ENCODE measurements at regions not wholly inside any gene's neighbourhood (a gene's known extent, or its start where the extent isn't known, plus 50 kb on each side); places are given as distances from the start of the nearest gene placed in this dataset.
"Not testable (repeated sequence)": the region's sequence is repeated elsewhere in the genome, so short reads cannot be mapped to it uniquely, and the experiment has no call there.

DNA sequence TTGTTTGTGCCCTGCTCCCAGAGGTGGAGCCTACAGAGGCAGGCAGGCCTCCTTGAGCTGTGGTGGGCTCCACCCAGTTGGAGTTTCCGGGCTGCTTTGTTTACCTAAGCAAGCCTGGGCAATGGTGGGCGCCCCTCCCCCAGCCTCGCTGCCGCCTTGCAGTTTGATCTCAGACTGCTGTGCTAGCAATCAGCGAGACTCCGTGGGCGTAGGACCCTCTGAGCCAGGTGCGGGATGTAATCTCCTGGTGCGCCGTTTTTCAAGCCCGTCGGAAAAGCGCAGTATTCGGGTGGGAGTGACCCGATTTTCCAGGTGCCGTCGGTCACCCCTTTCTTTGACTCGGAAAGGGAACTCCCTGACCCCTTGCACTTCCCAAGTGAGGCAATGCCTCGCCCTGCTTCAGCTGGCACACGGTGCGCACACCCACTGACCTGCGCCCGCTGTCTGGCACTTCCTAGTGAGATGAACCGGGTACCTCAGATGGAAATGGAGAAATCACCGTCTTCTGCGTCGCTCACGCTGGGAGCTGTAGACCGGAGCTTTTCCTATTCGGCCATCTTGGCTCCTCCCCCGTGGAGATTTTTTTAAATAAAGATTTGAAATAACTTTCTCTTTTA, 189.2 kb upstream of the WSB1 start:
- H3K27me3 Mint-ChIP-seq (ENCODE audit: low read depth); H3K4me3 Mint-ChIP-seq; H3K36me3 Mint-ChIP-seq (ENCODE audit: low read depth); H3K9me3 Mint-ChIP-seq; H3K27ac Mint-ChIP-seq; H3K4me1 Mint-ChIP-seq (ENCODE audit: low read depth): not testable (repeated sequence)

DNA sequence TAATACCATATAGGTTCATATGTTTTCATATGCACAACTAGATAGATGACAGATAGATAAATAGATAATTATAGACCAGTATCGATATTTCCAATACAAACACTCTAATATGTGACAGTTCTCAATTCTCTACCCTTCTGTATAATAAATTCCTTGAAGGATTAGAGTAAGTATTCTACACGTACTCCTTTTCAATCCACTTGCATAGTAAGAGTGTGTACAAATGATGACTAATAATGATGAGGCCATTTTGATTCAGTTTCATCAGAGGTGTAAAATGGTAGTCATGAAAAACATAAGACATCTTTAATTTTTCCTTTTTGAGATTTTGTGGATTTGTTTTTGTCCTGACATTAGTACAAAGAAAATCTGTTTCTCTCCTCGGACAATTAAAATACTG, 188.3 kb upstream of the WSB1 start:
- H3K27me3 Mint-ChIP-seq (ENCODE audit: low read depth), result no peaks in the 10 kb centered on the region
- H3K4me3 Mint-ChIP-seq, result no peak overlapping the region
- no peaks in the 10 kb centered on the region for H3K9me3 Mint-ChIP-seq
- no peaks in the 10 kb centered on the region for H3K36me3 Mint-ChIP-seq (ENCODE audit: low read depth)
- H3K4me1 Mint-ChIP-seq (ENCODE audit: low read depth), result no peaks in the 10 kb centered on the region
- H3K27ac Mint-ChIP-seq, result no peak overlapping the region

DNA sequence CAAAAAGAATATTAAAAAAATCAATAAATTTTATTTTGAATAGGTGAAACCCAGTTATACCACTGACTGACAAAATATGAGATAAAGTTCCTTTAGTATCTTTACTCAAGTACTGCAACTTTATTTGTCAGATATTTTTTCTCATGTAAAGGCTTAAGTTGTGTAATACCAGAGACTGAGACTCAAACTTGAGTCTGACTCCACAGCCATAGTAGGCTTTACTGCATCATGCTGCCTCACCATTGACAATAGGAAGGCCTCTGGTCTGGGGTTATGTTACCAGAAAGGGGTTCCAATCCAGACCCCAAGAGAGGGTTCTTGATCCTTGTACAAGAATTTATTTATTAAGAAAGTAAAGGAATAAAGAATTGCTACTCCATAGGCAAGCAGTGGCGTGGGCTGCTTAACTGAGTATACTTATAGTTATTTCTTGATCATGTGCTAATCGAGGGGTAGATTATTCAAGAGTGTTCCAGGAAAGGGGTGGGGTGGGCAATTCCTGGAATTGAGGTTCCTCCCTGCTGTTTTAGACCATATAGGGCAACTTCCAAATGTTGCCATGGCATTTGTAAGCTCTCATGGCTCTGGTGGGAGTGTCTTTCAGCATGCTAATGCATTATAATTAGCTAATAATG, 187.4 kb upstream of the WSB1 start:
- H3K27ac Mint-ChIP-seq, result no peak overlapping the region
- no peaks in the 10 kb centered on the region for H3K4me1 Mint-ChIP-seq (ENCODE audit: low read depth)
- H3K27me3 Mint-ChIP-seq (ENCODE audit: low read depth), result no peaks in the 10 kb centered on the region
- H3K9me3 Mint-ChIP-seq, result no peaks in the 10 kb centered on the region
- no peaks in the 10 kb centered on the region for H3K36me3 Mint-ChIP-seq (ENCODE audit: low read depth)
- no peak overlapping the region for H3K4me3 Mint-ChIP-seq

DNA sequence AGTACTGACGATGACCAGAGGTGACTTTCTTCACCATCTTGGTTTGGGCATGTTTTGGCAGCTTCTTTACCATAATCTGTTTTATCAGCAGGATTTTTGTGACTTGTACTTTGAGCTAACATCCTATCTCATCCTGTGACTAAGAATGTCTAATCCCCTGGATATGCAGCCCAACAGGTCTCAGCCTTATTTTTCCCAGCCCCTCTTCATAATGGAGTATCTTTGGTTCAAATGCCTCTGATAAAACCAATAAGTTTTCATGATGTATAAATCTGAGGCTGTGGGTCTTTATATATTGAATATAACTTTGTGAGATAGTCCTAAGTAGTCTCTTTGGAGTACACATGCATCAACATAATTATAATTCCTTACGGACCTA, 186.9 kb upstream of the WSB1 start:
- Mint-ChIP-seq H3K36me3 (ENCODE audit: low read depth) (no peaks in the 10 kb centered on the region), H3K9me3 (no peaks in the 10 kb centered on the region), H3K4me1 (ENCODE audit: low read depth) (no peaks in the 10 kb centered on the region), H3K27me3 (ENCODE audit: low read depth) (no peaks in the 10 kb centered on the region), H3K27ac (no peak overlapping the region), H3K4me3 (no peak overlapping the region)

DNA sequence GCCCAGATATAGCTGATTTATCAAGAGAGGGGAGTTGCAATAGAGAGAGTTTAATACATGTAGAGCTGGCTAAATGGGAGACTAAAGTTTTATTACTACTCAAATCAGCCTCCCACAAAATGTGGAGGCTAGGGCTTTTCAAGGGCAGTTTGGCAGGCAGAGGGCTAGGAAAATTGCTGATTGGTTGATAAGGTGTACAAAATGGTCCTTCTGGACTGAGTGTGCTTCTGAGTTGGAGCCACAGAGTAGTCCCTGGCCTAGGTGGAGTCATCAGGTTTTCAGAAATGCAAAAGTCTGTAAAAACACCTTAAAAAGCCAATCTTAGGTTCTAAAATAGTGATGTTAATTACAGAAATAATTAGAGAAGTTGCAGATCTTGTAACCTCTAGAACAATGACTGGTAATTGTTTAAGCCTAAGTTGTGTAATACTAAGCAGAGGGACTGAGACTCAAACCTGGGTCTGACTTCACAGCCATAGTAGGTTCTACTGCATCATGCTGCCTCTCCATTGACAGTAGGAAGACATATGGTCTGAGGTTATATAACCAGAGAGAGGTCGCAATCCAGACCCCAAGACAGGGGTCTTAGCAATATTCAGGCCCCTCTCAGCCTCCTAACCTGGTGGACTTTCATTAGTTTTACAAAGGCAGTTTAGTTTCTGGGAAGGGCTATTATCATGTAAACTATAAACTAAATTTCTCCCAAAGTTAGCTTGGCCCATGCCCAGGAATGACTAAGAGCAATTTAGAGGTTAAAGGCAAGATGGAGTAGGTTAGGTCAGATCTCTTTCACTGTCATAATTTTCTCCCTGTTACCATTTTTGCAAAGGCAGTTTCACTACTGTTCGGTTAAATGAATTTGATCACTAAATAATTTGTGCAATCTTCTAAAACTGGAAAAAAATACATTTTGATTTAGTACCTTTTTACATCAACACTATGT, 186.3 kb upstream of the WSB1 start:
- not testable (repeated sequence) for H3K4me3 Mint-ChIP-seq

DNA sequence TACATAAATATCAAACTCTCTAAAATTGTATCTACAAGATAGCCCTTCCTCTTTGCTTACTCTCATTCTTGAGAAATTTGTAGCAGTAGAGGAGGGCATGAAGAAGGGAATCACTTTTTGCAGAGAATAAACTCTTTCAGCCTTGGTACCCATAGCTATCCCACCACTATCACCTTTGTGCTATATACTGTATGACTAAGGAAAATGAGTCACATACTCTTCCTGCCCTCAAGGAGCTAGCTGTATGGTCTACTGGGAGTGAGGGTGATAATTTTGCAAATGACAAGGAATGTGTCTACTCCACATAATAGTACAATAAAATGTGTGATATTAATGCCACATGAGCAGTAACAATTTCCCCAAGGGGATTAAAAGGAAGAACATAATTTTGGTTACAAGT, 184.6 kb upstream of the WSB1 start:
- no peaks in the 10 kb centered on the region for H3K4me1 Mint-ChIP-seq (ENCODE audit: low read depth)
- H3K27me3 Mint-ChIP-seq (ENCODE audit: low read depth), result no peaks in the 10 kb centered on the region
- no peak overlapping the region for H3K4me3 Mint-ChIP-seq
- no peaks in the 10 kb centered on the region for H3K36me3 Mint-ChIP-seq (ENCODE audit: low read depth)
- H3K9me3 Mint-ChIP-seq, result no peaks in the 10 kb centered on the region
- no peak overlapping the region for H3K27ac Mint-ChIP-seq

More for the DNA sequence above, 186.3 kb upstream of the WSB1 start:
- H3K9me3 Mint-ChIP-seq; H3K36me3 Mint-ChIP-seq (ENCODE audit: low read depth); H3K27me3 Mint-ChIP-seq (ENCODE audit: low read depth); H3K27ac Mint-ChIP-seq; H3K4me1 Mint-ChIP-seq (ENCODE audit: low read depth): not testable (repeated sequence)

DNA sequence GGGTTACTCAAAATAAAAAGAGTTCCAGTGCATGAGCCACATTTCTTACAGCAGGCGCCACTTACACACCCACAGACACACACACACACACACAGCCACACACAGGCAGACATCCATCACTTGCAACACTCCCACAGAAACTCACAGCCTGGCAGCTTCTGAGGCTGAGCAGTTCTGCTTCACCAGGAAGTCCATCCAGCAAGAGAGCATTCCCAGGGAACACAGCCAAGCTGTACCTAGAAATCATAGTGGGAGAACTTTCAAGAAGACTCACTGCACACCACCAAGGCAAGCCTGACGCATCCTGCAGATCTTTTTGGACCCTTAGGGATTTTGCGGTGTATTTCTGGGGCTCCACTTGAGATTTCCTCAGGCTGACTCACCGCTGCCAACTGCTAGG, 140.9 kb upstream of the WSB1 start:
- no peak overlapping the region for H3K27ac Mint-ChIP-seq
- no peak overlapping the region for H3K4me3 Mint-ChIP-seq
- H3K36me3 Mint-ChIP-seq (ENCODE audit: low read depth), result no peaks in the 10 kb centered on the region
- no peaks in the 10 kb centered on the region for H3K9me3 Mint-ChIP-seq
- no peaks in the 10 kb centered on the region for H3K27me3 Mint-ChIP-seq (ENCODE audit: low read depth)
- H3K4me1 Mint-ChIP-seq (ENCODE audit: low read depth), result no peaks in the 10 kb centered on the region

DNA sequence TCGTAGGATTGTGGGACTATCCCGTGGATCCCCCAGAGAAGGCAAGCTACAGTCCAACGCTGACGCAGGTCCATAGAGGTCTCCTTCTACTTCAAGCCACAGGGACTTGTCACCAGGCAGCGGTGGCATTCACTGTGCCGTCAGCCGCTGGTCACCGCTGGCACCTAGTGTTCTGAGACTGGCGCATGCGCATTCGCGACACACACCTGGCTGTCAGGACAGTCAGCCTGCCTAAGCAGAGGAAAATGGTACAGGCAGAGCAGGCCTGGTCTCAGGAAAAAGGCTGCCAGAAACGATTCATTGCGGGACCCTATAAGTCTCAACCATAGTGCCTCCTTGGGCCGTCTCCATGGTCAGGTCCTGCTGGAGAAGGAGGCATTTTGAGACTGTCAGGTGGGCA, 138.0 kb upstream of the WSB1 start:
- H3K4me3 Mint-ChIP-seq, result no peak overlapping the region
- no peak overlapping the region for H3K27ac Mint-ChIP-seq
- no peaks in the 10 kb centered on the region for H3K27me3 Mint-ChIP-seq (ENCODE audit: low read depth)
- H3K36me3 Mint-ChIP-seq (ENCODE audit: low read depth), result no peaks in the 10 kb centered on the region
- no peaks in the 10 kb centered on the region for H3K4me1 Mint-ChIP-seq (ENCODE audit: low read depth)
- H3K9me3 Mint-ChIP-seq, result no peaks in the 10 kb centered on the region

DNA sequence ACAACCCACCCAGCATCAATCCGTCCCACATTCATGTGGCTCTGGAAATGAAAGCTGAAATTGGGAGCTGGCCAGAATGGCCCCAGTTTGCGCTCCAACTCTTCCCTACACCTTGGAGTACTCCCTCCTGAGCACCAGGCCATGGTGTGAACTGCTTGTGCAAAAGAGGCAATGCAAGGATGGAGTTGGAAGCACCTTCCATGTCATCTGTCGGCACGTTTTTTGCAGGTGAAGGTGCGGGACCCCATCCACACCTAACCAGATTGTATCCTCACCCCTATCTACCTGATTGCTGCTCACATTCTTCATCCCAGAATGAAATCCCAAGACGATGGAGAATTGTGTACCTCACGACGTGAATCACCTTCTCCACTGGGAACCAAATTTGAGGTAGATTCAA, 136.6 kb upstream of the WSB1 start:
- Mint-ChIP-seq H3K4me1 (ENCODE audit: low read depth) (no peaks in the 10 kb centered on the region), H3K27ac (no peak overlapping the region), H3K27me3 (ENCODE audit: low read depth) (no peaks in the 10 kb centered on the region), H3K4me3 (no peak overlapping the region), H3K36me3 (ENCODE audit: low read depth) (no peaks in the 10 kb centered on the region), H3K9me3 (no peaks in the 10 kb centered on the region)

DNA sequence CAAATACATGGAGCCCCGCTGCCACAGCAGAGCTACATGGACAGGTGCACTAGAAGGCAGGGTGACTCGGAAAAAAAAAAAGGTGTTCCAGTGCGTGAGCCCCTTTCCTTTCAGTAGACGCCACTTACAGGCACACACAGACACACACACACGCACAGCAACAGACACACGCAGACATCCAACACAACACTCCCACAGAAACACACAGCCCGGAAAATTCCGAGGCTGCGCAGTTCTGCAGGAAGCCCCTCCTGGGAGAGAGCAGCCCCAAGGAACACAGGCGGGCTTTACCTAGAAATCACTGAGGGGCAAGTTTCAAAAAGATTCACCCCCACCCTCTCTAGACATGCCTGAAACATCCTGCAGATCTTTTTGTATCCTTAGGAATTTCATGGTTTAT, 136.0 kb upstream of the WSB1 start:
- H3K36me3 Mint-ChIP-seq (ENCODE audit: low read depth), result no peaks in the 10 kb centered on the region
- no peak overlapping the region for H3K4me3 Mint-ChIP-seq
- no peak overlapping the region for H3K27ac Mint-ChIP-seq
- no peaks in the 10 kb centered on the region for H3K27me3 Mint-ChIP-seq (ENCODE audit: low read depth)
- no peaks in the 10 kb centered on the region for H3K4me1 Mint-ChIP-seq (ENCODE audit: low read depth)
- no peaks in the 10 kb centered on the region for H3K9me3 Mint-ChIP-seq

DNA sequence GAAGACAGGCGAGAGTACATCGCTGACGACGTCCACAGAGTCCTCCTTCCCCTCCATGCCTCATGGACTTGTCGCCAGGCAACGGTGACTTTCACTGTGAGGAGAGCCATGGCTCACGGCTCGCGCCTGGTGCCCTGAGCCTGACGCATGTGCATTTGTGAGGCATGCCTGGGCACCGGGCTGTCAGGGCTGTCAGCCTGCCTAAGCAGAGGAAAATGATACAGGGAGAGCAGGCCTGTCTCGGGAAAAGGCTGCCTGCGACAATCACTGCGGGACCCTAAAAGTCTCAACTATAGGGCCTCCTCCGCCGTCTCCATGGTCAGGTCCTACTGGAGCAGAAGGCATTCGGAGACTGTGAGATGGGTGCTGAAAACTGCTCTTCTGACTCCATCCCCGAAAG, 135.5 kb upstream of the WSB1 start:
- Mint-ChIP-seq H3K27me3 (ENCODE audit: low read depth) (no peaks in the 10 kb centered on the region), H3K27ac (no peak overlapping the region), H3K9me3 (no peaks in the 10 kb centered on the region), H3K4me3 (no peak overlapping the region), H3K4me1 (ENCODE audit: low read depth) (no peaks in the 10 kb centered on the region), H3K36me3 (ENCODE audit: low read depth) (no peaks in the 10 kb centered on the region)

DNA sequence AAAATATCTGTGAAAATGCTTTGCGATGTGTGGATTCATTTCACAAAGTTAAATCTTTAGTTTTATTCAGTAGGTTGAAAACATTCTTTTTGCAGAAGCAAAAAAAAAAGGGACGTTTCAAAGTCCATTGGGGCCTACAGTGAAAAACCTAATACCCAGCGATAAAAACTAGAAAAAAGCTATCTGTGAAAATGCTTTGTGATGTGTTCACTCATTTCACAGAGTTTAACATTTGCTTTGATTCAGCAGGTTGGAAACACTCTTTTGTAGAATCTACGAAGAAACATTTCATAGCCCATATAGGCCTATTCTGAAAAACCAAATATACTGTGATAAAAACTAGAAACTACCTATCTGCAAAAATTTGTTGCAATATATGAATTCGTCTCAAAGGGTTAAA, 113.6 kb upstream of the WSB1 start:
- H3K4me1 Mint-ChIP-seq (ENCODE audit: low read depth), result peaks cover 5% of the 10 kb centered on the region
- no peaks in the 10 kb centered on the region for H3K27me3 Mint-ChIP-seq (ENCODE audit: low read depth)
- H3K4me3 Mint-ChIP-seq, result no peak overlapping the region
- H3K9me3 Mint-ChIP-seq, result peaks cover 29% of the 10 kb centered on the region
- H3K27ac Mint-ChIP-seq, result no peak overlapping the region
- H3K36me3 Mint-ChIP-seq (ENCODE audit: low read depth), result peaks cover 2% of the 10 kb centered on the region

DNA sequence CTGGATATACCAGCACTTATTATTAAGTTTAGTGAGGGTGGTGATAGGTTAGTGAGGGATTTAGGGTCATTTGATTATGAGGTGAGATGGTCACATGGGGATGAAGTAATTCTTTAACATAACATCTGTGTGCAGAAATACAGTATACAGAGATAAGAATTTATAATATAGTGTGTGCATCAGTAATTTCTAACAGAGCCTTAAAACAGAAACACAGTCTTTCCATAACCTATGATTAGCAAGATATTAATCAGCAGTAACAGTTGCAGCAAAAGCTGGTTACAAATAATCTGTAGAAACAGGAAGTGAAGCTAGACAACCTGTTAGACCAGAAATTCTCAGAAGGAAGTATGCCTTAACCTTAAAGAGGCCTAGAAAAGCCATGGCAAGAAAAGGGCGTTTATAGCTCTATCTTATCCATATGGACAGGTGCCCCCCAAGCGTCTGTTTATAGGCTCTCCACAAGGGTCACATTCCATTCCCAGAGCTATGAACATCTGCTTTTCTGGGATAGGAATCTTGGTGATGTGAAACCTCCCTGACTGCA, 112.5 kb upstream of the WSB1 start:
- H3K9me3 Mint-ChIP-seq, result peaks cover 39% of the 10 kb centered on the region
- H3K4me3 Mint-ChIP-seq; H3K4me1 Mint-ChIP-seq (ENCODE audit: low read depth); H3K27me3 Mint-ChIP-seq (ENCODE audit: low read depth); H3K27ac Mint-ChIP-seq; H3K36me3 Mint-ChIP-seq (ENCODE audit: low read depth): not testable (repeated sequence)

DNA sequence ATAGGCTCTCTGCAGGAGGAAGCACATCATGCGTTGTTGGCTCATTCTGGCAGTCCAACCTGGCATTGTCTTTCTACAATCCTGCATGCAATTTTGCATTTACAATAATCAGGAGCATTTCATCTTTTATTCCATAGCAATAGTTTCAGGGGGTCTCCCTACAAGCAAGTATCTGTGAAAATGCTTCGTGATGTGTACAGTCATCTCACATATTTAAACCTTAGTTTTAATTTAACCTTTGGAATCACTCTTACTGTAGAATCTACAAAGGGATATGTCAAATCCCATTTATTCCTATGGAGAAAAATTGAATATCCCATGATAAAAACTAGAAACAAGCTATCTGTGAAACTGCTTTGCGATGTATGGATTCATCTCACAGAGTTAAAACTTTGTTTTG, 112.0 kb upstream of the WSB1 start:
- H3K27me3 Mint-ChIP-seq (ENCODE audit: low read depth), result no peaks in the 10 kb centered on the region
- peaks cover 5% of the 10 kb centered on the region for H3K4me1 Mint-ChIP-seq (ENCODE audit: low read depth)
- H3K36me3 Mint-ChIP-seq (ENCODE audit: low read depth), result peaks cover 2% of the 10 kb centered on the region
- H3K9me3 Mint-ChIP-seq, result peaks cover 39% of the 10 kb centered on the region
- H3K27ac Mint-ChIP-seq, result no peak overlapping the region
- no peak overlapping the region for H3K4me3 Mint-ChIP-seq

DNA sequence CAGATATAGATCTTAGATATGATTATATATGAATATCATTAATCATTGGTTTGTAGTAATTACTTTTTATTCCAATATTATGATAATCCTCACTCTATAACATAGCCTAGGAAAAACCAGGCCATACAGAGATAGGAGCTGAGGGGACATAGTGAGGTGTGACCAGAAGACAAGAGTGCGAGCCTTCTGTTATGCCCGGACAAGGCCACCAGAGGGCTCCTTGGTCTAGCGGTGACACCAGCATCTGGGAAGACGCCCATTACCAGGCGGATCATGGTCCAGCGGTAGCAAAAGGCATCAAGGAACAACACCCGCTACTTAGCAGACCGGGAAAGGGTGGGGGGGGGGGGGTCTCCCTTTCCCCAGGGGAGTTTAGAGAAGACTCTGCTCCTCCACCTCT, 96.4 kb upstream of the WSB1 start:
- not testable (repeated sequence) for H3K4me1 Mint-ChIP-seq (ENCODE audit: low read depth); H3K4me3 Mint-ChIP-seq; H3K36me3 Mint-ChIP-seq (ENCODE audit: low read depth); H3K27ac Mint-ChIP-seq; H3K27me3 Mint-ChIP-seq (ENCODE audit: low read depth); H3K9me3 Mint-ChIP-seq
